ENCODE measurements at regions not wholly inside any gene's neighbourhood (a gene's known extent, or its start where the extent isn't known, plus 50 kb on each side); places are given as distances from the start of the nearest gene placed in this dataset.
"Not testable (repeated sequence)": the region's sequence is repeated elsewhere in the genome, so short reads cannot be mapped to it uniquely, and the experiment has no call there.

- no peak for DNase-seq (ENCODE audit: low read depth)
Measured at GRCh38 chr18:57953883-57954282, 90.1 kb upstream of the NEDD4L start.

DNA sequence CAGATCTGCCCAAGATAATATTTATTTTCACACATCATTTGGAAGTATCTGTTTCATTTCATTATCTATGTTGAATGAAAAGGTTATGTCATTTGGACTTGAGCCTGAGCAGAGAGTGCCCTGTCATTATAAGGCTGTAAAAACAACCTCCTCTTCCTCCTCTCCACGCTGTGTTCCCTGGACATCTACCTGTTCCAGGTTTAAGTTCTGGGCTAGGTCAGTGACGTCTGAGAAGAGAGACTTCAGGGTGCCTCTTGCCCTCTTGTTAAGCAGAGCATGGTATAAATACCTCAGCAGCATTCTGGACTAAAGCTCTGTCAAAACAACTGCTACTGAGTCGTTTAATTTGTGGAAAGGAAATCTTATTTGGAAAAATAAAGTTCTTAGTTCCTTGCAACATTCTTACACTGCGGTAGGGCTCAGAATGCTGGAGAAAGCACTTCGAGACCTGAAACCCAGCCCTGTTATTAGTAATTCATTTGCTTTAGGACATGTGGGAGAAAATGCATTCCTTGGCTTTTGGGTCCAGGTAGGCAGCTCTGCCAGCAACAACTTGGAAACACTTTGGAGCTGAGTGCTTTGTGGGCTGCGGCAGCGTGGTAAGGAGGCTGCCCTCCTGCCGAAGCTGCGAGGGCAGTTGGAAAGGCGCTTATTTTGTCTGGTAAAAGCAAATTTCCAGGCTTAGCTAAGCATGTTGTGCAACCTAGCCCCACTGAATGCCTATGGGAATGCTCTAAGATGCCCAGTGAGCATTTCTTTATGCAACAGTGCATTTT lies 91.8 kb upstream of the NEDD4L start:
- DNase-seq (ENCODE audit: low read depth), result no peak

DNA sequence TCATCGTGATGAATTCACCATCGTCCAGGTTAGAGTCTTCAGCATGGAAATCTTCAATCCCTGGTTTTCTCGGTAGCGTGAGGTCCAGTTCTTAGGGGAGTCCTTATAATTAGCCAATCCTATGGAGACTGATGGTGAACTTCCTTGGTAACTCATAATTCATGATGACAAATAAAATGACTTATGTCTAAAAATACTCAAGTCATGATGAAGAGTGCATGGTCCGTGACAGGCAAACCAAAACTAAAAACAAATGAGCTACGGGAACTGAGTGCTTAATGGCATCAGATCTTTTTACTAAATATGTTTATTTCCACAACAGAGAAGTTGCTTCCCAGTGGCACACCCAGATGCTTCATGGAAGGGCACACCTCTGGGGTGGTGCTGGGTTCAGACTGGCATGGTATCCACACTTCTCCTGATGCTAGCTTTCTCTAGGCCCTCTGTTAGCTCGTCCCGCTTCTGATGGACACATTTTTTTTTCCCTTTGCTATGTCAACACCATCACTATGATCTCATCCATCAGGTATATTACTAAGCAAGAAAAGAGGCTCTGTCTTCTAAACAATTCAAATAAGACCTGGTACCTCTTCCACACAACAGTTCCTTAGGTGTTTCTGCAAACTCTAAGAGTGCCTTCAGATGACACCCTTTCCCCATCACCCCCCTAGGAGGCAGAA lies 92.8 kb upstream of the NEDD4L start:
- peak; percentile 20 for DNase-seq (ENCODE audit: low read depth)

DNA sequence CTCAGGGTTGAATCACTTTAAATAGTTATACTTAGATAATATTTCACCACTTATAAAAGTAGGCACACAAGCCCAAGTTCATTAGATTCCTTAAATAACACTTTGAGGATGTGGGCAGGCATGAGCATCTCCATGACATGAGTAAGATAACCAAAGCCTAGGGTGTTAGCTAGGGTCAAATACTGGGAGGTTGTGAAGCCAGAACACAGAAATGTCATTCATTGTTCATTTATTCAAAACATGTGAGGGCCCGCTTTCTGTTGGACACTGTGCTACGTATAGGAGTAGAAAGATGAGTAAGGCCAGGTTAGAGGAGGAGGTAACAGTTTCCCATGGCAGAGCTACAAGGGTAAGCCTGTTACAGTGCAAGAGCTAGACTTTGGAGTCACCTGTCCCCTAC lies 93.5 kb upstream of the NEDD4L start:
- peak; percentile 67 for DNase-seq (ENCODE audit: low read depth)

DNA sequence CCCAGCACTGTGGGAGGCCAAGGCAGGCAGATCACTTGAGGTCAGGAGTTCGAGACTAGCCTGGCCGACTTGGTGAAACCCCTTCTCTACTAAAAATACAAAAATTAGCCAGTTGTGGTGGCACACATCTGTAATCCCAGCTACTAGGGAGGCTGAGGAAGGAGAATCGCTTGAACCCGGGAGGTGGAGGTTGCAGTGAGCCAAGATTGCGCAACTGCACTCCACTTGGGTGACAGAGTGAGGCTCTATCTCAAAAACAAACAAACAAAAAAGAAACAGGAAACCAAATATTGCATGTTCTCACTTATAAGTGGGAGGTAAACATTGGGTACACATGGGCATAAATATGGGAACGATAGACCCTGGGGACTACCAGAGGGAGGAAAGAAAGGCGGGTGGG lies 94.7 kb upstream of the NEDD4L start:
- DNase-seq (ENCODE audit: low read depth), result not testable (repeated sequence)

DNA sequence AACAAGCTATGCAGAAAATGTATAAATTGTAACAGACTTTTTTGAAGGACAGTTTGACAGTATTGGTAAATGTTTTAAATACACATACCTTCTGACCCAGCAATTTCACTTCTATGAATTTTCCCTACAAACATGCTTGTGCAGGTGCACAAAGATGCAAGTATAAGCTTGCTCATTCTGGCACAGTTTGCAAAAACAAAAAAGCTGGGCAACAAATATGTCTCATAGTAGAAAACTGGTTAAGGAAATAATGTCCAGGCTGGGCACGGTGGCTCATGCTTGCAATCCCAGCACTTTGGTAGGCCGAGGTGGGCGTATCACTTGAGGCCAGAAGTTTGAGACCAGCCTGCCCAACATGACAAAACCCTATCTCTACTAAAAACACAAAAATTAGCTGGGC lies 96.9 kb upstream of the NEDD4L start:
- no peak for DNase-seq (ENCODE audit: low read depth)

DNA sequence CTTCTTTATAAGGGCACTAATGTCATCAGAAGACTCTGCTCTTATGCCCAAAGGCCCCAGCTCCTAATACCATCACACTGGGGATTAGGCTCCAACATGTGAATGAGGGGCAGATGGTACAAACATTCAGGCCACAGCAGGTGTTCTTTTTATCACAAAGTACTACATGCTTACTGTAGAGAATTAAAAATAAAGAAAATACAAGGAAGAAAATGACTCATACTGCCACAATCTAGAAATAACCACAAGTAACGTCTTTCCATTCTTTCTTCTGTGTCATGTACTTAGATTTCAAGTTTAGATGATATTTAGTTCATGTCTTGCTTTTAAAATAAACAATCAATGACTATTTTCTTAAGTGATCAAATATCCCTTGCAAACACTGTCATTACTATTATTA lies 100.3 kb upstream of the NEDD4L start:
- DNase-seq (ENCODE audit: low read depth), result peak; percentile 63

DNA sequence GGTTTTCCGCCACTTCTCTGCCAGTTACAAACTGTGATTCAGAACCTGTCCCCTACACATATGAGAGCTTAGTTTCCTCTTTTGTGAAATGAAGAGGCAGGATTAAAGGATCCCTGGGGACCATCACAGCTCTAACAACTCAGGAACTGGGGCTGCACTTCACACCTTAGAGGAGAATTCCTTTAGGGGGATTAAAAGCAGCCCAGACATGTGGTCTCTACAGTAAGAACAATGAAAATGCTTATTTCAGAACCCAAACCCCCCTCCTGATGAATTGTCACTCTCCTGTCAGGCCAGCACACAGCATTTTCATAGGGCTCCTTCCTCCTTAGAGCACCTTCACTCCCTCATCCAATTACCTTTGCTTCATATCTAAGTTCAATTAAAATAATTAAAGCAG lies 101.5 kb upstream of the NEDD4L start:
- DNase-seq (ENCODE audit: low read depth), result no peak

DNA sequence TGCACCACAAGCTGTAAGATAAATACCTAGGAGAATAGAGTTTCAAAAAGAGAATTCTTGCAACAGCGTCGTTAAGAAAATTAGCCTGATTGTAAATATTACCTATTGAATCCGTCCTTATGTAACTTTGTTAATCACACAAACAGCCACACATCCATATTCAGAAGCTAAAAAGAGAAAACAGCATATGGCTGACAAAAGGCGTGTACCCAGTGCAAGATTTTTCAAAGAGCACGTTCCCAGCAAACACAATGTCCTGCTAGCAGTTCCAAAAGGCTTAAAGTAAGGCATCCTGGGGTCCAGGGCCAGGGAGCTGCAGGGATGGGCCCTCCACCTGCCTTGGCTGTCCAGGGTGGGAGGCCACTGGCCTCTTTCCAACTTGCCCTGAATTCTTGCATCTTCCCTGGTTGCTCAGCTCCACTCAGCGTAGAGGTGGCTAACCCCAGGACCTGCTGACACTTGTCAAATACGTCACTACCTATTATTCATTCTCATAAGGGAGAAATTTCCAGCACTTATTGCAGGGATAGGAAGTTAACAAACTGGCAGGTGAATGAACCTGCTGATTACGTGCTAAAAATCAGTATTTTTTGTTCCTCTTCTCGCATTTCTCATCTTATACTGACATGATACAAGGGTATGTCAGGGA lies 102.1 kb upstream of the NEDD4L start:
- no peak for DNase-seq (ENCODE audit: low read depth)

- no peak for DNase-seq (ENCODE audit: low read depth)
Measured at GRCh38 chr18:57940166-57940660, 103.8 kb upstream of the NEDD4L start.

GRCh38 chr18:57934375-57934774 lies 109.7 kb upstream of the NEDD4L start:
- DNase-seq (ENCODE audit: low read depth), result not testable (repeated sequence)

GRCh38 chr18:57931038-57931437 lies 113.0 kb upstream of the NEDD4L start:
- DNase-seq (ENCODE audit: low read depth), result no peak

DNA sequence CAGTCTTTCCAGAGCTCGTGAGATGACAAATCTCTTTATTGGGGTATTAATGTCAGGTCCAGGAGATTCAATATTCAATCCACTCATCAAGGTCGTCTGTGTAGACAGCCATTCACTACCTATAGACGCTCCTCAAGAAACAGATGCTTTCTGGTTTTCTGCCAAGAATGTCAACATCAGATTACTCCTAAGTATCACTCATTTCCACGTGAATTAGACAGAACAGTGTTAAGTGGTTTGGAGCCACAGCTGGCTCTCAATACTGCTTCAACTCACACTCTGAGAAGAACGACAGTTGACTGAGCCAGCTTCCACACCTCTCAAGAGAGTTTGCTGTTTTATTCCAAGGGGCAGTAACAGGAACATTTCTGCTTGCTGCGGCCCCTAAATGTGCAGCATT lies 113.5 kb upstream of the NEDD4L start:
- no peak for DNase-seq (ENCODE audit: low read depth)

- no peak for DNase-seq (ENCODE audit: low read depth)
Measured at GRCh38 chr18:57929922-57930321, 114.1 kb upstream of the NEDD4L start.

DNA sequence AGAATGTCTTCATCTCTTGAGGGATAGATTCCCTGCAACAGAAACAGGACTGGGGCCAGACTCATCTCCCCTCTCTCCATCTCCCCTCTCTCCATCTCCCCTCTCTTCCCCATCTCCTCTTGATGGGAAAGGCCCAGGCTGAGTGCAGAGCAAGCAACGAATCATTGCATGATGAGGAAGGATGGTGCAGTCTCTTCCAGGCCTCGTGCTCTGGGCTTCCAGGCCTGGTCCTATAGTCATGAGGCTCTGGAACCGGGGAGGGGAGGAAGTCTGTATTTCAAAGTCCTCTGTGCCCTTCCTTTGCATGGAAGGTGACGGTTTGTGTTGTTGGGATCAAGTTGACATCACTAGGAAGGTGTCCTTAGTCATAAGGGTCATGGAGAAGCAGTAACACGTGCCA lies 115.6 kb upstream of the NEDD4L start:
- no peak for DNase-seq (ENCODE audit: low read depth)

- no peak for DNase-seq (ENCODE audit: low read depth)
Measured at GRCh38 chr18:57927511-57927910, 116.5 kb upstream of the NEDD4L start.

- peak; percentile 75 for DNase-seq (ENCODE audit: low read depth)
Measured at GRCh38 chr18:57925706-57926105, 118.3 kb upstream of the NEDD4L start.

DNA sequence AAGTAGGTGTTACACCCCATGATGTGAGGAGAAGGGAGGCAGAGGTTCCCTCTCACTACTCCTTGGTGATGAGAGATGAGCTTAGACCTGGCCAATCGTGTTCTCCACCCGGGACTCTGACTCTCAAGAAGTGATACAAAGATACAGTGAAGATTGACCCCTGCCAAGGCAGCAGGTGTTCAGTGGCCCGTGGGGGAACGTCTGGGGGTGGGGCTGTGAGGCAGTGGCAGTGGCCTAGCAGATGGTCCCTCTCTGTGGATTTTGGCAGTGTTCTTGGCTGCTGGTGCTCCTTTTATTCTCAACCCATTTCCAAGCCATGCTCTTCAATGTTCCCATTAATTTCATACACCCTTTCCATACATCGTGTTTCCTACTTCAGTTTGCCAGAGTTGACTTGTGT lies 120.4 kb upstream of the NEDD4L start:
- no peak for DNase-seq (ENCODE audit: low read depth)

- no peak for DNase-seq (ENCODE audit: low read depth)
Measured at GRCh38 chr18:57922885-57923284, 119.8 kb upstream of the ATP8B1 start.

GRCh38 chr18:57921708-57922107 lies 118.6 kb upstream of the ATP8B1 start:
- DNase-seq (ENCODE audit: low read depth), result peak; percentile 44

DNA sequence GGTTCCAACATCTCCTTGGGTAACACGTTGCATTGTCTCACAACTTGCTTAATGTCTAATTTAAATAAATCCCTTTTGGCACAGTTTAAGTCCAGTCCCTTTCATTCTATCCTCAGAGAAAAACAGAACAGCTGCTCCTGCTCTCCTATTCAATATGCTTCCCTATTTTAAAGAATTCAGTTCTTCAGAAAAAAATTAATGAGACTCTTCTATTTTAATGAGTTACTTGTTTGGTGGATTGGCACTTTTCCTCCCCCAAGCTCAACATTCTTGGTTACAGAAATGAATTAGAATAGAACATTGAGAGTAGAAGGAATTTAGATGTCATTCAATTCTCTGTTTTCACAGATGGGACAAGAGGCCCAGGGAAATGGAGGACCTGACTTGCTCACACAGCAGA lies 116.9 kb upstream of the ATP8B1 start:
- DNase-seq (ENCODE audit: low read depth), result no peak

- DNase-seq (ENCODE audit: low read depth), result no peak
Measured at GRCh38 chr18:57918601-57919000, 115.5 kb upstream of the ATP8B1 start.

DNA sequence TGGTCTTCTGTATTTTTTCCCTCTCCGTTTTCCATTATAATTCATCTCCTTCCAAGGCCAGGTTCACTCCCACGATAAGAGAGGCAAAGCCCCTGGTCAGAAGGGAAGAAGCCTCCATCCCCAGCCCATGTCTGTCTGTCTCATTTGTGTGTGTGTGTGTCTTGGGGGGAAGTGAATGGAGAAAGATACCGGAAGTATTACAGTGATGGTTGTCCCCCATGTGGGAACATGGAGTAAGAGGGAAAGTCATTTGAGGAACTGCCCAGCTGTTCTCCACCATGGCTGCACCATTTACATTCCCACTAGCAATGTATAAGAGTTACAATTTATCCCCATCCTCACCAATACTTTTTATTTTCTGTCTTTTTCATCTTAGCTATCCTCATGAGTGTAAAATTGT lies 113.6 kb upstream of the ATP8B1 start:
- no peak for DNase-seq (ENCODE audit: low read depth)
